GM23248 (cell line): ENCODE measurements at regions not wholly inside any gene's neighbourhood (a gene's known extent, or its start where the extent isn't known, plus 50 kb on each side); places are given as distances from the start of the nearest gene placed in this dataset.
"Not testable (repeated sequence)": the region's sequence is repeated elsewhere in the genome, so short reads cannot be mapped to it uniquely, and the experiment has no call there.

Source experiments
- DNase-seq: peaks from one replicate; pipeline ENCODE4 v3.0.0-alpha.2; 2015
- H2AFZ ChIP-seq: fragments of 200-600 bp; sonication (generic); 2 replicates; pipeline ENCODE4 v1.6.1; 2016; ENCODE audit warnings: antibody characterized with exemption
- H3F3A ChIP-seq: fragments of 200-600 bp; sonication (generic); 2 replicates; pipeline ENCODE4 v1.6.1; 2016; ENCODE audit warnings: mild to moderate bottlenecking, antibody characterized with exemption, mixed run types; ENCODE audit not compliant: insufficient read depth
- H3K27ac ChIP-seq: fragments of 200-600 bp; sonication (generic); 2 replicates; pipeline ENCODE4 v1.5.1; 2016; ENCODE audit warnings: mild to moderate bottlenecking
- H3K27me3 ChIP-seq: fragments of 200-600 bp; sonication (generic); replicated peaks from 2 replicates; pipeline ENCODE4 v1.6.1; 2016; ENCODE audit warnings: mild to moderate bottlenecking; ENCODE audit not compliant: insufficient read depth
- H3K36me3 ChIP-seq: fragments of 200-600 bp; sonication (generic); 2 replicates; pipeline ENCODE4 v1.6.1; 2016; ENCODE audit warnings: low read depth, mild to moderate bottlenecking
- H3K4me1 ChIP-seq: fragments of 200-600 bp; sonication (generic); 2 replicates; pipeline ENCODE4 v1.6.1; 2016; ENCODE audit warnings: mild to moderate bottlenecking; ENCODE audit not compliant: insufficient read depth
- H3K4me2 ChIP-seq: fragments of 200-600 bp; sonication (generic); one replicate; pipeline ENCODE4 v1.6.1; 2016; ENCODE audit warnings: mild to moderate bottlenecking; ENCODE audit not compliant: unreplicated experiment
- H3K4me3 ChIP-seq: fragments of 200-600 bp; sonication (generic); 2 replicates; pipeline ENCODE4 v1.5.1; 2016; ENCODE audit warnings: mild to moderate bottlenecking
- H3K79me2 ChIP-seq: fragments of 200-600 bp; sonication (generic); 2 replicates; pipeline ENCODE4 v1.6.1; 2016; ENCODE audit warnings: mild to moderate bottlenecking; ENCODE audit not compliant: insufficient read depth
- H3K9ac ChIP-seq: fragments of 200-600 bp; sonication (generic); 2 replicates; pipeline ENCODE4 v1.6.1; 2016; ENCODE audit warnings: mild to moderate bottlenecking
- H3K9me2 ChIP-seq: fragments of 200-600 bp; sonication (generic); 2 replicates; pipeline ENCODE4 v1.6.1; 2016; ENCODE audit warnings: mixed run types, mild to moderate bottlenecking, moderate library complexity; ENCODE audit not compliant: insufficient read depth
- H3K9me3 ChIP-seq: fragments of 200-600 bp; sonication (generic); one replicate; pipeline ENCODE4 v1.6.1; 2017; ENCODE audit warnings: low read depth
- H4K20me1 ChIP-seq: fragments of 200-600 bp; sonication (generic); 2 replicates; pipeline ENCODE4 v1.6.0; 2016; ENCODE audit not compliant: insufficient read depth
- EZH2 ChIP-seq: fragments of 200-600 bp; sonication (generic); IDR thresholded peaks from 2 replicates; pipeline ENCODE4 v1.6.1; 2018; ENCODE audit warnings: antibody characterized with exemption, mild to moderate bottlenecking; ENCODE audit not compliant: insufficient read depth, poor library complexity, severe bottlenecking
- EZH2phosphoT487 ChIP-seq: fragments of 200-600 bp; sonication (generic); IDR thresholded peaks from 2 replicates; pipeline ENCODE4 v1.6.1; 2018; ENCODE audit warnings: antibody characterized with exemption, moderate library complexity, mild to moderate bottlenecking, low read depth; ENCODE audit not compliant: insufficient read depth
- WGBS, 2 experiments: methylation state at CpG; one replicate each; pipeline ENCODE4 v1.1.6; 2015 to 2017; ENCODE audit warnings: low lambda C conversion rate in 2 of 2, low coverage in 1 of 2; ENCODE audit errors: missing lambda C conversion rate in 2 of 2; 5-methylcytosine and 5-hydroxymethylcytosine counted together
- in situ Hi-C: fragments of 300-500 bp; cut with MboI; formaldehyde crosslinking; loops from 2 replicates; pipeline ENCODE4 v1.15.0; 2020

DNA sequence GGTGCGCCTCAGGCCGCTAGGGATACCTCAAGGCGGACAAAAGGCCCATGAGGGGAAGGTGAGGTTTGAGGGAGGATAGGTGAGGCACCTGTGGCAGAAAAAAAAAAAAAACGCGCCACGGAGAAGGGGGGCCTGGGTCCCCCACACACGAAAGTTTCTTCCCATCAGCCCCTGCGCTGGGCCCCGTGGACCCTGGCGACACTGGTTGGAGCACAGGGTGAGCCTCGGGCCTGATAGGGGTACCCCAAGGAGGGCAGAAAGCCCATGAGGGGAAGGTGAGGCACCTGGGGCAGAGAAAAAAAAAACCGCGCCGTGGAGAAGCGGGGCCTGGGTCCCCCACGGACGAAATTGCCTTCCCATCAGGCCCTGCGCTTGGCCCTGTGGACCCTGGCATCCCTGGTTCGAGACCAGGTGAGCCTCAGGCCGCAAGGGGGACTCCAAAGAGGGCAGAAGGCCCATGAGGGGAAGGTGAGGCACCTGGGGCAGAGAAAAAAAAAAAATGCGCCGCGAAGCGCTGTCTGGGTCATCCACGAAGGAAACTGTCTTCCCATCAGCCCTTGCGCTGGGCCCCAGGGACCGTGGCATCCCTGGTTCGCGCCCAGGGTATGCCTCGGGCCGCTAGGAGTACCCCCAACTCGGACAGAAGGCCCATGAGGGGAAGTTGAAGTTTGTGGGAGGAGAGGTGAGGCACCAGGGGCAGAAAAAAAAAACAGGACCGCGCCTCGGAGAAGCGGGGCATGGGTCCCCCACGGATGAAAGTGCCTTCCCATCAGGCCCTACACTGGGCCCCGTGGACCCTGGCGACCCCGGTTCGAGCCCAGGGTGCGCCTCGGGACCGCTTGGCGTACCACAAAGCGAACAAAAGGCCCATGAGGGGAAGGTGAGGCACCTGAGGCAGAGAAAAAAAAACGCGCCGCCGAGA, 226.2 kb downstream of the CCDC74A start:
- no peaks in the 10 kb centered on the region for H4K20me1 ChIP-seq
- H2AFZ ChIP-seq, result no peak overlapping the region
- H3K79me2 ChIP-seq, result no peaks in the 10 kb centered on the region
- no peaks in the 10 kb centered on the region for H3K9me2 ChIP-seq
- H3K4me2 ChIP-seq, result no peak overlapping the region
- in situ Hi-C loops, result no loop called here
- no peaks in the 10 kb centered on the region for H3K9me3 ChIP-seq
- no peaks in the 10 kb centered on the region for H3F3A ChIP-seq
- no peaks in the 10 kb centered on the region for H3K27me3 ChIP-seq
- H3K9ac ChIP-seq, result no peak overlapping the region
- no peak overlapping the region for H3K27ac ChIP-seq
- no peak for DNase-seq
- no peak for TF ChIP-seq EZH2phosphoT487
- TF ChIP-seq EZH2, result no peak
- H3K4me3 ChIP-seq, result no peak overlapping the region
- no peaks in the 10 kb centered on the region for H3K36me3 ChIP-seq
- 68% methylated on average over 28 to 50 of the region's 50 CpGs for WGBS, 2 experiments
- no peaks in the 10 kb centered on the region for H3K4me1 ChIP-seq

DNA sequence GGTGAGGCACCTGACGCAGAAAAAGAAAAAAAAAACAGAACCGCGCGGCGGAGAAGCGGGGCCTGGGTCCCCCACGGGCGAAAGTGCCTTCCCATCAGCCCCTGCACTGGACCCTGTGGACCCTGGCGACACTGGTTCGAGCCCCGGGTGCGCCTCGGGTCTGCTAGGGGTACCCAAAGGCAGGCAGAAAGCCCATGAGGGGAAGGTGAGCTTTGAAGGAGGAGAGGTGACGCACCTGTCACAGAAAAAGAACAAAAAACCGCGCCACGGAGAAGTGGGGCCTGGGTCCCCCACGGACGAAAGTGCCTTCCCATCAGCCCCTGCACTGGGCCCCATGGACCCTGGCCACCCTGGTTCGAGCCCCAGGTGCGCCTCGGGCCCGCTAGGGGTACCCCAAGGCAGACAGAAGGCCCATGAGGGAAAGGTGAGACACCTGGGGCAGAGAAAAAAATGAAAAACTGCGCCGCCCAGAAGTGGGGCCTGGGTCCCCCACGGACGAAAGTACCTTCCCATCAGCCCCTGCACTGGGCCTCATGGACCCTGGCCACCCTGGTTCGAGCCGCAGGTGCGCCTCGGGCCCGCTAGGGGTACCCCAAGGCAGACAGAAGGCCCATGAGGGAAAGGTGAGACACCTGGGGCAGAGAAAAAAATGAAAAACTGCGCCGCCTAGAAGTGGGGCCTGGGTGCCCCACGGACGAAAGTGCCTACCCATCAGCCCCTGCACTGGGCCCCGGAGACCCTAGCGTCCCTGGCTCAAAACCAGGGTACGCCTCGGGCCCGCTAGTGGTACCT, 227.4 kb downstream of the CCDC74A start:
- no peak for DNase-seq
- Histone ChIP-seq H3K27me3 (no peaks in the 10 kb centered on the region), H2AFZ (no peak overlapping the region), H3K36me3 (no peaks in the 10 kb centered on the region), H4K20me1 (no peaks in the 10 kb centered on the region), H3K9ac (no peak overlapping the region), H3K27ac (no peak overlapping the region), H3K79me2 (no peaks in the 10 kb centered on the region), H3K9me2 (no peaks in the 10 kb centered on the region), H3F3A (no peaks in the 10 kb centered on the region), H3K4me1 (no peaks in the 10 kb centered on the region), H3K9me3 (no peaks in the 10 kb centered on the region), H3K4me2 (no peak overlapping the region), H3K4me3 (no peak overlapping the region)
- in situ Hi-C loops, result no loop called here
- TF ChIP-seq EZH2phosphoT487 (no peak), EZH2 (no peak)
- 75 to 78% methylated on average over 33 to 41 of the region's 41 CpGs for WGBS, 2 experiments

DNA sequence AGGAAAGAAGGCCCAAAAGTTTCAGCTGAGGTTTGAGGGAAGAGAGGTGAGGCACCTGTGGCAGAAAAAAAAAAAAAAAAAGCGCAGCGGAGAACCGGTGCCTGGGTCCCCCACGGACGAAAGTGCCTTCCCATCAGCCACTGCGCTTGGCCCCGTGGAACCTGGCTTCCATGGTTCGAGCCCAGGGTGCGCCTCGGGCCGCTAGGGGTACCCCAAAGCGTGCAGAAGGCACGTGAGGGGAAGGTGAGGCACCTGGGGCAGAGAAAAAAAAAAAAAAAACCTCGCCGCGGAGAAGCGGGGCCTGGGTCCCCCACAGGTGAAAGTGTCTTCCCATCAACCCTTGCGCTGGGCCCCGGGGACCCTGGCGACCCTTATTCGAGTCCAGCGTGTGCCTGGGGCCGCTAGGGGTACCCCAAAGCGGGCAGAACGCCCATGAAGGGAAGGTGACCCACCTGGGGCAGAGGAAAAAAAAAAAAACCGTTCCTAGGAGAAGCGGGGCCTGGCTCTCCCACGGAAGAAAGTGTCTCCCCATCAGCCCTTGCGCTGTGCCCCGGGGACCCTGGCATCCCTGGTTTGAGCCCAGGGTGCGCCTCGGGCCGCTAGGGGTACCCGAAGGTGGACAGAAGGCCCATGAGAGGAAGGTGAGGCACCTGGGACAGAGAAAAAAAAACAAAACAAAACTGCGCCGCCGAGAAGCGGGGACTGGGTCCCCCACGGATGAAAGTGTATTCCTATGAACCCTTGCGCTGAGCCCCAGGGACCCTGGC, 228.6 kb downstream of the CCDC74A start:
- in situ Hi-C loops, result no loop called here
- no peaks in the 10 kb centered on the region for H3F3A ChIP-seq
- no peak overlapping the region for H3K27ac ChIP-seq
- no peak overlapping the region for H3K4me2 ChIP-seq
- H3K9me3 ChIP-seq, result no peaks in the 10 kb centered on the region
- H3K4me1 ChIP-seq, result no peaks in the 10 kb centered on the region
- TF ChIP-seq EZH2phosphoT487, result no peak
- no peak for TF ChIP-seq EZH2
- H3K9ac ChIP-seq, result no peak overlapping the region
- DNase-seq, result no peak
- no peaks in the 10 kb centered on the region for H4K20me1 ChIP-seq
- no peak overlapping the region for H3K4me3 ChIP-seq
- H3K79me2 ChIP-seq, result no peaks in the 10 kb centered on the region
- WGBS, 2 experiments, result 86 to 89% methylated on average over 25 to 39 of the region's 40 CpGs
- H3K9me2 ChIP-seq, result no peaks in the 10 kb centered on the region
- no peaks in the 10 kb centered on the region for H3K27me3 ChIP-seq
- H3K36me3 ChIP-seq, result no peaks in the 10 kb centered on the region
- no peak overlapping the region for H2AFZ ChIP-seq

DNA sequence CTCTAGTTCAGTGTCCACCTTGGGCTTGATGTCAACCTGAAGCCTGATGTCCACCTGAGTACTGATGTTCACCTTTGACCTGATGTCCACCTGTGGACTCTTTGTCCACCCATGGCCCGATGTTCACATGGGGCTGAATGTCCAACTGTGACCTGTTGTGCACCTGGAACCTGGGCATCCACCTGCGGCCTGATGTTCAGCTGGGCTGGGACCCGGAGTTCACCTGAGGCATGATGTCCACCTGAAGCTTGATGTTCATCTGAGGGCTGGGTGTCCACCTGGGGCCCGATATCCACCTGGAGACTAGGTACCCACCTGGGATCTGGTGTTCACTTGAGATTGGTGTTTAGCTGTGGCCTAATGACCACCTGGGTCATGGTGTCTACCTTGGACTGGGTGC, 231.3 kb downstream of the CCDC74A start:
- H3K4me1 ChIP-seq, H3K4me3 ChIP-seq, H2AFZ ChIP-seq, H3K9ac ChIP-seq, H3K9me3 ChIP-seq, H3K79me2 ChIP-seq, H3K36me3 ChIP-seq, H3K4me2 ChIP-seq, DNase-seq, H4K20me1 ChIP-seq, H3K27me3 ChIP-seq, H3K27ac ChIP-seq, H3K9me2 ChIP-seq, in situ Hi-C loops, H3F3A ChIP-seq: not testable (repeated sequence)
- 82 to 85% methylated on average over 4 of the region's 4 CpGs for WGBS, 2 experiments

DNA sequence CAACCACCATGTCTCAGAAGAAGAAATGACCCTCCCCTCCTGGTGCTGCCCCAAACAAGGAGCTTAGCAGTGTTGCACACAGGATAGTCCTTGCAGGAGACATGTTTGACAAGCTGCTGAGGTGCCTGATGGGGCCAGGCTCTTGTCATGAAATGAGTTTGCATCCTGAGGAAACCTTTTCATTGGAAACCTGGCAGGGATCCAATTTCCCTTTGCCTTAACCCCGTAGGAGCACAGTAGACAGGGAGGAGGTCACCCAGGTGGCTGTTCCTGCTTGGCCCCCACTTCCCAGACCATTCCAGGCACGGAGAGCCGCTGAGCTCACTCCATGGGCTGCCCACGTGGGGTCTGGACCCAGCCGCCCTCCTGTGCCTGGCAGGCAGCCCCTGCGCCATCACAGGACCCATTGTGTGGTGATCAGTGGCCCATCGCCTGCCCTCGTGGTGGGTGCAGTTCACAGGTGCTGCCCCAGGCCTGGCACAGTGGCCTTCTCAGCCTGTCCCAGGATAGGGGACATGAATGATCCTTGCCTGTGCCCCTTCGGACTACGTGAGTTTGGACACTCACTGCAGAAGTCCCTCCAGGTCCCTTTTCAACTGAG, 247.4 kb downstream of the CCDC74A start:
- H3K9me2 ChIP-seq, H3F3A ChIP-seq, H3K27ac ChIP-seq, H3K4me3 ChIP-seq, H3K27me3 ChIP-seq, H3K79me2 ChIP-seq, H3K4me2 ChIP-seq, H3K9me3 ChIP-seq, H4K20me1 ChIP-seq, DNase-seq, H3K9ac ChIP-seq, H2AFZ ChIP-seq, H3K36me3 ChIP-seq, in situ Hi-C loops, H3K4me1 ChIP-seq: not testable (repeated sequence)
- 50 to 58% methylated on average over 10 of the region's 10 CpGs for WGBS, 2 experiments

DNA sequence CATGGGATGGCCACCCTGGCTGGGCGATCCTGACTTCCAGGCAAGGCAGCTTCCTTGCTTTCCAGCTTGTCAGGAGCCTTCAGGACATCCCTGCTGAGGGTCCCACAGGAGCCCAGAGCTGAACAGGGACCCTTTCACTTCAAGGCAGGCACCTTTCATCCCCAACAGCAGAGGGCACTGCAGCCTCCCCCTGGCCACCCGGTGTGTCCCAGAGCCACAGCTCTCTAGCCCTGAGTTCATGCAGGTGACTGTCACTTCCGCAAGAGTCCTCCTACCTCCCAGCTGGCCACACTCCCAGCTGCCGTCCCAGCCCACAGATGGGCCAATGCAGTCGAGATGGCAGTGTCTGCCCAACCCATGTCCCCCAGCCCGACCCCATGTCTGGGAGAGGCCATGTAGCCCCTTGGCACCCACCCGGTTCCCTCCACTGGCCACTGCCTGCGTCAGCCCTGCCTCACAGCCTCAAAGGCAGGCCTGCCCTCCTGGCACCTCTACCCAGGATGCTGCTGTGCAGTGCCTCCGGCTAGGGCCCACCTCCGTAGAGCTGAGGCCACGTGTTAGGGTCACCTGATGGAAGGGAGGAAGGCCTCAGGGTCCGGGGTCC, 248.3 kb downstream of the CCDC74A start:
- H4K20me1 ChIP-seq, H3K4me1 ChIP-seq, H3K9me2 ChIP-seq, in situ Hi-C loops, H3K4me3 ChIP-seq, H3K9ac ChIP-seq, H3K27ac ChIP-seq, DNase-seq, H3K4me2 ChIP-seq, H3K9me3 ChIP-seq, H3K79me2 ChIP-seq, H3K27me3 ChIP-seq, H3K36me3 ChIP-seq, H2AFZ ChIP-seq, H3F3A ChIP-seq: not testable (repeated sequence)
- WGBS, 2 experiments, result 38 to 43% methylated on average over 5 to 10 of the region's 12 CpGs
